Gastroesophageal sphincter (tissue), 4 donors: ENCODE measurements at regions not wholly inside any gene's neighbourhood (a gene's known extent, or its start where the extent isn't known, plus 50 kb on each side); places are given as distances from the start of the nearest gene placed in this dataset.
A peak's percentile ranks its signal among the peaks of the same experiment; 100 is the strongest.

ENCODE experiments used
- ATAC-seq: fragments of 150-250 bp; one replicate; pipeline ENCODE4 v1.9.1; 2016; ENCODE audit warnings: mild to moderate bottlenecking, moderate library complexity
- H3K27ac ChIP-seq, 4 donors: fragments of 200-600 bp; sonication (generic) in 3 of 4; 1 replicate in 3 of 4; 2 replicates in 1 of 4; pipeline ENCODE4 v1.5.1; 2016 to 2019
- H3K27me3 ChIP-seq: fragments of 200-600 bp; sonication (generic); one replicate; pipeline ENCODE4 v1.5.1; 2019
- H3K36me3 ChIP-seq, 2 donors: fragments of 200-600 bp; sonication (generic); one replicate each; pipeline ENCODE4 v1.5.1; 2019; ENCODE audit warnings: control low read depth in 1 of 2
- H3K4me1 ChIP-seq, 3 donors: fragments of 200-600 bp; sonication (generic); 1 replicate in 2 of 3; 2 replicates in 1 of 3; pipeline ENCODE4 v1.5.1; 2016 to 2019; ENCODE audit warnings: control low read depth in 2 of 3
- H3K4me3 ChIP-seq, 2 donors: fragments of 200-600 bp; sonication (generic); one replicate each; pipeline ENCODE4 v1.5.1; 2019; ENCODE audit warnings: mild to moderate bottlenecking in 1 of 2, moderate library complexity in 1 of 2
- H3K9me3 ChIP-seq, 3 donors: fragments of 200-600 bp; sonication (generic); one replicate each; pipeline ENCODE4 v1.5.1; 2017 to 2019; ENCODE audit warnings: control low read depth in 2 of 3
- EP300 ChIP-seq: sonication (generic); formaldehyde crosslinking; IDR thresholded peaks from one replicate; pipeline ENCODE4 v1.6.1; 2017; ENCODE audit warnings: antibody characterized with exemption, mild to moderate bottlenecking
- POLR2A ChIP-seq, 2 donors: fragments of 450-650 bp; IDR thresholded peaks; one replicate each; pipeline ENCODE4 v1.6.1; 2017; ENCODE audit warnings: antibody characterized with exemption in 2 of 2, mild to moderate bottlenecking in 2 of 2, moderate library complexity in 1 of 2
- POLR2AphosphoS5 ChIP-seq: sonication (generic); formaldehyde crosslinking; IDR thresholded peaks from one replicate; pipeline ENCODE4 v1.6.1; 2017; ENCODE audit warnings: antibody characterized with exemption
- WGBS, 2 donors: methylation state at CpG; one replicate each; pipeline ENCODE4 v1.1.5; 2018; ENCODE audit warnings: low coverage in 1 of 2; 5-methylcytosine and 5-hydroxymethylcytosine counted together
- TF ChIP-seq, protein P1 (sequence below), 4 experiments: fragments of 200-600 bp in 2 of 4; fragments of 450-650 bp in 2 of 4; sonication (generic) in 1 of 4; IDR thresholded peaks; one replicate each; pipeline ENCODE4 v1.5.1; 2017 to 2019; ENCODE audit warnings: antibody characterized with exemption in 4 of 4, mild to moderate bottlenecking in 2 of 4, moderate library complexity in 2 of 4

DNA sequence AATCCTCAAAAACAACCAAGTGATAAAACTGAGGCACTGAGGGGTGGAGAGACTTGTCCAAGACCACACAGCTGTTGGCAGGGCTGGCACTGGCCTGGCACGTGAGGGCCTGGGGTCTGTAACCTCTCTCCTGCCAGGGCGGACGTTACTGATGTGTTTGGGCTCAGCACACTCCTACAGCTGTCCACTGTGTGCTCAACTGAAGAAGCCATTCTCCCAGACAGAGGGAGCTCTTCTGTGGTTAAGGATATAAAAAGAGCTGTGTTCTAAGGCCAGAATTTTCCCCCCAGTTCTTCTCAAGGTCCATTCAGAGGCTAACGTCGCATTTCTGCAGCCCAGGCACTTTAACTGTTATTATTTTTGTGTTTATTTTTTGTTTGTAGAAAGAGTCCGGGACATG, 429.0 kb upstream of the ATP11B start:
- Histone ChIP-seq H3K36me3 (no peaks in the 10 kb centered on the region), H3K9me3 (no peaks in the 10 kb centered on the region), H3K4me3 (no peak overlapping the region), H3K27ac (peak overlapping the region in 1 of 4 donors; percentile 6), H3K27me3 (no peaks in the 10 kb centered on the region), H3K4me1 (no peaks in the 10 kb centered on the region)
- ATAC-seq = no peak
- 69 to 82% methylated on average over 6 of the region's 6 CpGs for WGBS, 2 donors
- TF ChIP-seq EP300 (no peak), POLR2AphosphoS5 (no peak), POLR2A (IDR thresholded peaks at IDR 0.05) (no peak)
- TF ChIP-seq, protein P1, sequence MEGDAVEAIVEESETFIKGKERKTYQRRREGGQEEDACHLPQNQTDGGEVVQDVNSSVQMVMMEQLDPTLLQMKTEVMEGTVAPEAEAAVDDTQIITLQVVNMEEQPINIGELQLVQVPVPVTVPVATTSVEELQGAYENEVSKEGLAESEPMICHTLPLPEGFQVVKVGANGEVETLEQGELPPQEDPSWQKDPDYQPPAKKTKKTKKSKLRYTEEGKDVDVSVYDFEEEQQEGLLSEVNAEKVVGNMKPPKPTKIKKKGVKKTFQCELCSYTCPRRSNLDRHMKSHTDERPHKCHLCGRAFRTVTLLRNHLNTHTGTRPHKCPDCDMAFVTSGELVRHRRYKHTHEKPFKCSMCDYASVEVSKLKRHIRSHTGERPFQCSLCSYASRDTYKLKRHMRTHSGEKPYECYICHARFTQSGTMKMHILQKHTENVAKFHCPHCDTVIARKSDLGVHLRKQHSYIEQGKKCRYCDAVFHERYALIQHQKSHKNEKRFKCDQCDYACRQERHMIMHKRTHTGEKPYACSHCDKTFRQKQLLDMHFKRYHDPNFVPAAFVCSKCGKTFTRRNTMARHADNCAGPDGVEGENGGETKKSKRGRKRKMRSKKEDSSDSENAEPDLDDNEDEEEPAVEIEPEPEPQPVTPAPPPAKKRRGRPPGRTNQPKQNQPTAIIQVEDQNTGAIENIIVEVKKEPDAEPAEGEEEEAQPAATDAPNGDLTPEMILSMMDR (IDR thresholded peaks at IDR 0.05) = no peak

DNA sequence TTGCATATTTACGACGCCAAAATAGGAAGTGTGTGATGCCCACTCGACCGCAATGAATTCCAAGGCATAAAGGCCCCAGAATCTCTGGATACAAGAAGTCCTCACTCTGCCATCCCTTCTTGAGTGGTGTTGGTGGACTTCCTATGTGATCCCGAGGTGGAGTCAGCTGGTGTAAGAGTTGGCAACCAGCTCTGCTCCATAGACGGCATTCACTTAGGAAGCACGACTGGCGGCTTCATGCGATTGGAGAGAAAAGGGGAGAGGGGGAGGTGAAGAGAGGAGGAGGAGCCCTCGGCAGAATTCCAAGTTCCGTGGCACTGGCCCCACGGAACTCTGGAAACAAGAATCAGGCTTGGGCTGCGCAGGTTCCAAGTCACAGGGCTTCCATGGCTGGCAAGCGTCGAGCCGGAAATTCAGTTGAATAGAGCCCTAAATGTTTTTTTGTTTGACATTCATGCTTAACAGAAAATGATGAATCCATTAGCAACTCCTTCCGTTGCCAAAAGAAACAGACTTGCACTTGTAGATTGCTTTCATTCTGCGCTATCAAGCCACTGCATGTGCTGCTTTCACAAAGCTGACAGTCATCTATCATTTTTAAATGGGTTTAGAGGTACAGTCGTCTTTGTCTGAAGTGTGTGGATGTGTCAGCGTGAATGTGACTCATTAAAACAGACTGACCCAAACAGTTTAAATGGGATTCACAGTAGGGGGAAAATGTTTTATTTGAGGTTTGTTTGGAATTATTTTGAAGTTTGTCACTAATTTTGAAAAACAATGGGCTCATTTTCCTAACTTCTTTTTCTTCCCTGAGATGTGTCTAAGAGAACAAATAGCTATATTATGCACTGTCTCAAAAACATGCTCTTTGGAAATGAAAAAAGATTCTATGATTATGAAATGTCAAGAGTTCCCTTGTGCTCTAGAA, 428.3 kb upstream of the ATP11B start:
- TF ChIP-seq POLR2AphosphoS5 = no peak
- TF ChIP-seq POLR2A (IDR thresholded peaks at IDR 0.05) = no peak
- no peak for TF ChIP-seq EP300
- TF ChIP-seq, protein P1 (IDR thresholded peaks at IDR 0.05) = no peak
- WGBS, 2 donors = 39 to 46% methylated on average over 9 to 20 of the region's 20 CpGs
- Histone ChIP-seq H3K4me3 (no peak overlapping the region), H3K27me3 (no peaks in the 10 kb centered on the region), H3K27ac (peak overlapping the region in 1 of 4 donors; percentile 6), H3K4me1 (no peaks in the 10 kb centered on the region), H3K36me3 (no peaks in the 10 kb centered on the region), H3K9me3 (no peaks in the 10 kb centered on the region)
- ATAC-seq = peak; percentile 65

- H3K9me3 ChIP-seq = no peaks in the 10 kb centered on the region
- WGBS, 2 donors = 46 to 71% methylated on average over 2 of the region's 2 CpGs
Measured at GRCh38 chr3:182366746-182367145, 426.6 kb upstream of the ATP11B start.

DNA sequence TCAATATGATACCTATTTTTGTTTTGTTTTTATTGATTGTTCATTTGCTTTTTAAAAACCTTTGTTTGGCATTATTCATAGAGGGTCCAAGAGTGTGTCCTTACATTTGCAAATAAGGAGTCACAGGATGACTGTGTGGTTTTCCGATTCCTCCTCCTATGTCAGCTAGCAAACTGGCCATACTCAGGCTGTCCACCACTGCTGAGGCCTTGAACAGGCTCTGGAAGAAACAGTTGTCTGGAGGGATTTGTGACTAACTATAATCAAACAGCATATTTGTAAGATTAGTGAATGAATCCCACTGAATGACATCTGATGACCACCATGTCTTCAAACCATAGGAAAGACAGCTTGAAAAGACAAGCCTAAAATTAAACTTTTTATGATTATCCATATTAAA, 423.4 kb upstream of the ATP11B start:
- H3K9me3 ChIP-seq = no peaks in the 10 kb centered on the region
- TF ChIP-seq POLR2A (IDR thresholded peaks at IDR 0.05) = no peak
- TF ChIP-seq, protein P1 (IDR thresholded peaks at IDR 0.05) = no peak
- TF ChIP-seq EP300 = no peak
- TF ChIP-seq POLR2AphosphoS5 = no peak
- H3K36me3 ChIP-seq = no peaks in the 10 kb centered on the region
- no peaks in the 10 kb centered on the region for H3K4me1 ChIP-seq
- H3K4me3 ChIP-seq = no peak overlapping the region
- H3K27me3 ChIP-seq = no peaks in the 10 kb centered on the region
- ATAC-seq = no peak
- WGBS, 2 donors = 83 to 100% methylated on average over 1 of the region's 1 CpG
- no peak overlapping the region for H3K27ac ChIP-seq

More at GRCh38 chr3:182366746-182367145, 426.6 kb upstream of the ATP11B start:
- no peak for ATAC-seq
- TF ChIP-seq, protein P1 (IDR thresholded peaks at IDR 0.05) = no peak
- TF ChIP-seq EP300 (no peak), POLR2AphosphoS5 (no peak), POLR2A (IDR thresholded peaks at IDR 0.05) (no peak)
- no peak overlapping the region for H3K27ac ChIP-seq
- H3K27me3 ChIP-seq = no peaks in the 10 kb centered on the region
- H3K4me3 ChIP-seq = no peak overlapping the region
- H3K4me1 ChIP-seq = no peaks in the 10 kb centered on the region
- no peaks in the 10 kb centered on the region for H3K36me3 ChIP-seq

GRCh38 chr3:182370949-182371348, 422.4 kb upstream of the ATP11B start:
- Histone ChIP-seq H3K9me3 (no peaks in the 10 kb centered on the region), H3K4me3 (no peak overlapping the region), H3K4me1 (no peaks in the 10 kb centered on the region), H3K27ac (no peak overlapping the region), H3K27me3 (no peaks in the 10 kb centered on the region), H3K36me3 (no peaks in the 10 kb centered on the region)
- no peak for TF ChIP-seq POLR2A (IDR thresholded peaks at IDR 0.05)
- TF ChIP-seq EP300 = no peak
- TF ChIP-seq POLR2AphosphoS5 = no peak
- TF ChIP-seq, protein P1 (IDR thresholded peaks at IDR 0.05) = no peak
- no peak for ATAC-seq
- WGBS, 2 donors = 25 to 29% methylated on average over 1 of the region's 1 CpG
